HepG2 (cell line): ENCODE measurements at regions not wholly inside any gene's neighbourhood (a gene's known extent, or its start where the extent isn't known, plus 50 kb on each side); places are given as distances from the start of the nearest gene placed in this dataset.

Source experiments
- ATAC-seq: fragments of 200-7000 bp; cut with Tn5 transposase; 3 replicates; pipeline ENCODE4 v1.9.1; 2020; ENCODE audit warnings: mild to moderate bottlenecking, moderate library complexity
- BruUV-seq: library from RNA; stranded (reverse); fragments of 400-500 nt; replicated peaks from 2 replicates; lab custom pipeline; 2021; lab: Mats Ljungman, UMichigan
- CTCF ChIA-PET: fragments of 300-600 bp; formaldehyde crosslinking; extraction: SDS; loops from one replicate; lab custom pipeline; 2021; ENCODE audit warnings: low total read pairs, inconsistent platforms, low intra/inter-chr PET ratio; lab: Yijun Ruan, JAX
- POLR2A ChIA-PET: fragments of 350-600 bp; sonication (Branson Sonifier 250); formaldehyde crosslinking; loops from one replicate; lab custom pipeline; 2020; ENCODE audit warnings: antibody characterized with exemption, inconsistent platforms; lab: Yijun Ruan, JAX
- DNase-seq: peaks from one replicate; pipeline ENCODE4 v3.0.0-alpha.2; 2015; ENCODE audit warnings: low spot score
- FAIRE-seq: peaks from 3 replicates; lab custom pipeline; 2011; peaks lifted over from hg19 to GRCh38; lab: Jason Lieb, UNC
- H2AFZ ChIP-seq: one replicate; pipeline ENCODE4 v1.6.1; 2011; ENCODE audit warnings: low read length, inconsistent platforms
- H3K27ac ChIP-seq: fragments of 300-600 bp; 3 replicates; pipeline ENCODE4 v1.8.0; 2011; ENCODE audit warnings: mixed run types, mild to moderate bottlenecking, mixed read lengths, low read length, inconsistent platforms; ENCODE audit not compliant: insufficient read depth; ENCODE audit errors: extremely low read length
- H3K27me3 ChIP-seq, 2 experiments: fragments of 200-600 bp in 1 of 2; 2 replicates in 1 of 2; 3 replicates in 1 of 2; pipeline versions ENCODE4 v1.6.0 to v1.8.0; 2011; ENCODE audit warnings: low read length in 2 of 2, mild to moderate bottlenecking in 2 of 2, moderate library complexity in 2 of 2, inconsistent platforms in 1 of 2; ENCODE audit not compliant: insufficient read depth in 2 of 2, control insufficient read depth in 1 of 2
- H3K36me3 ChIP-seq, 2 experiments: fragments of 200-600 bp in 1 of 2; replicated peaks in 1 of 2; 2 replicates in 1 of 2; 3 replicates in 1 of 2; pipeline versions ENCODE4 v1.5.1 to v1.8.0; 2011; ENCODE audit warnings: low read length in 2 of 2, inconsistent platforms in 1 of 2; ENCODE audit not compliant: insufficient read depth in 2 of 2, control insufficient read depth in 1 of 2
- H3K4me1 ChIP-seq: 2 replicates; pipeline ENCODE4 v1.5.1; 2012; ENCODE audit warnings: low read length, inconsistent platforms; ENCODE audit not compliant: insufficient read depth
- H3K4me2 ChIP-seq: 2 replicates; pipeline ENCODE4 v1.6.0; 2011; ENCODE audit warnings: low read depth, low read length, inconsistent platforms
- H3K4me3 ChIP-seq, 3 experiments: fragments of 200-600 bp in 1 of 3; sonication (generic), shearing (Covaris generic) in 1 of 3; replicated peaks in 1 of 3; 2 replicates each; pipeline ENCODE4 v1.5.1; 2011 to 2016; ENCODE audit warnings: low read length in 3 of 3, inconsistent platforms in 2 of 3, low read depth in 2 of 3, mild to moderate bottlenecking in 2 of 3, control low read depth in 1 of 3, mixed read lengths in 1 of 3; ENCODE audit not compliant: insufficient read depth in 1 of 3
- H3K79me2 ChIP-seq: one replicate; pipeline ENCODE4 v1.6.1; 2011; ENCODE audit warnings: low read length, inconsistent platforms; ENCODE audit not compliant: insufficient read depth
- H3K9ac ChIP-seq: 2 replicates; pipeline ENCODE4 v1.6.0; 2011; ENCODE audit warnings: mild to moderate bottlenecking, low read depth, low read length, inconsistent platforms; ENCODE audit not compliant: insufficient read depth
- H3K9me3 ChIP-seq: 2 replicates; pipeline ENCODE4 v1.5.1; 2012; ENCODE audit warnings: mild to moderate bottlenecking, low read length
- H4K20me1 ChIP-seq: 2 replicates; pipeline ENCODE4 v1.6.0; 2011; ENCODE audit warnings: inconsistent platforms, mild to moderate bottlenecking, low read length, moderate library complexity; ENCODE audit not compliant: insufficient read depth
- AFF4 ChIP-seq: sonication (generic); formaldehyde crosslinking; IDR thresholded peaks from 2 replicates; pipeline ENCODE4 v1.4.0; 2020; ENCODE audit warnings: missing genetic modification reagents
- GFI1 ChIP-seq: sonication (generic); formaldehyde crosslinking; IDR thresholded peaks from 2 replicates; pipeline ENCODE4 v1.5.0; 2020; ENCODE audit warnings: missing genetic modification reagents, mild to moderate bottlenecking, borderline replicate concordance
- HNRNPH1 ChIP-seq: fragments of 200-400 bp; formaldehyde crosslinking; optimal IDR thresholded peaks from 2 replicates; pipeline ENCODE3; 2017; ENCODE audit warnings: mild to moderate bottlenecking, low read depth, low read length
- PAWR ChIP-seq: sonication (generic); formaldehyde crosslinking; IDR thresholded peaks from 2 replicates; pipeline ENCODE4 v1.4.0; 2020; ENCODE audit warnings: missing genetic modification reagents, mild to moderate bottlenecking, borderline replicate concordance
- REPIN1 ChIP-seq: sonication (generic); formaldehyde crosslinking; IDR thresholded peaks from 2 replicates; pipeline ENCODE4 v1.8.0; 2022; ENCODE audit warnings: missing genetic modification reagents, low read depth, mild to moderate bottlenecking, borderline replicate concordance
- RFXANK ChIP-seq: IDR thresholded peaks from 2 replicates; pipeline ENCODE4 v1.6.1; 2016
- SALL2 ChIP-seq: sonication (generic); formaldehyde crosslinking; IDR thresholded peaks from 2 replicates; pipeline ENCODE4 v1.8.1; 2023; ENCODE audit warnings: mild to moderate bottlenecking, missing genetic modification reagents, inconsistent platforms
- ZKSCAN8 ChIP-seq: IDR thresholded peaks from 2 replicates; pipeline ENCODE4 v1.6.1; 2016; ENCODE audit warnings: borderline replicate concordance, missing genetic modification reagents, missing compliant biosample characterization
- ZNF501 ChIP-seq: sonication (generic); formaldehyde crosslinking; IDR thresholded peaks from 2 replicates; pipeline ENCODE4 v1.5.1; 2020; ENCODE audit warnings: mild to moderate bottlenecking, moderate library complexity, missing genetic modification reagents
- WGBS: methylation state at CpG from one replicate; pipeline ENCODE4 v1.1.6; 2017; ENCODE audit warnings: low lambda C conversion rate; 5-methylcytosine and 5-hydroxymethylcytosine counted together
- in situ Hi-C: cut with HindIII; loops from 2 replicates; pipeline ENCODE4 v1.10.0; 2017; ENCODE audit warnings: low pct_unique_long_range_greater_than_20kb; ENCODE audit not compliant: extremely low pct_ligation_motif_present
- intact Hi-C: fragments of 100-400 bp; cut with micrococcal nuclease; formaldehyde crosslinking; loops from one replicate; pipeline ENCODE4 v1.10.0; 2022; ENCODE audit not compliant: unreplicated experiment

GRCh38 chr5:159452480-159453167, 122.3 kb upstream of the IL12B start:
- BruUV-seq = no TSS peak
- CTCF ChIA-PET = no interaction called here

More at GRCh38 chr5:159452480-159453167, 122.3 kb upstream of the IL12B start:
- H4K20me1 ChIP-seq = no peaks in the 10 kb centered on the region
- H3K79me2 ChIP-seq = no peaks in the 10 kb centered on the region
- 20% methylated on average over 11 of the region's 11 CpGs for WGBS
- POLR2A ChIA-PET = no interaction called here
- H3K4me2 ChIP-seq = no peak overlapping the region
- intact Hi-C loops (no loop called here), in situ Hi-C loops (no loop called here)
- no peak overlapping the region for H2AFZ ChIP-seq
- H3K9me3 ChIP-seq = no peaks in the 10 kb centered on the region
- no peaks in the 10 kb centered on the region; a peak in 1 of 5 replicates for H3K27me3 ChIP-seq
- no peaks in the 10 kb centered on the region for H3K4me1 ChIP-seq
- H3K27ac ChIP-seq = no peak overlapping the region
- no peak for DNase-seq
- TF ChIP-seq REPIN1 (CRISPR knock-in tag) (no peak), SALL2 (no peak), ZKSCAN8 (CRISPR knock-in tag) (no peak), GFI1 (CRISPR knock-in tag) (no peak), ZNF501 (CRISPR knock-in tag) (no peak), AFF4 (no peak), HNRNPH1 (no peak), RFXANK (CRISPR knock-in tag) (no peak), PAWR (CRISPR knock-in tag) (no peak)
- no peaks in the 10 kb centered on the region for H3K36me3 ChIP-seq
- ATAC-seq = no peak
- H3K9ac ChIP-seq = no peak overlapping the region
- FAIRE-seq = no peak
- no peak overlapping the region for H3K4me3 ChIP-seq
